ENCODE measurements at regions not wholly inside any gene's neighbourhood (a gene's known extent, or its start where the extent isn't known, plus 50 kb on each side); places are given as distances from the start of the nearest gene placed in this dataset.

DNA sequence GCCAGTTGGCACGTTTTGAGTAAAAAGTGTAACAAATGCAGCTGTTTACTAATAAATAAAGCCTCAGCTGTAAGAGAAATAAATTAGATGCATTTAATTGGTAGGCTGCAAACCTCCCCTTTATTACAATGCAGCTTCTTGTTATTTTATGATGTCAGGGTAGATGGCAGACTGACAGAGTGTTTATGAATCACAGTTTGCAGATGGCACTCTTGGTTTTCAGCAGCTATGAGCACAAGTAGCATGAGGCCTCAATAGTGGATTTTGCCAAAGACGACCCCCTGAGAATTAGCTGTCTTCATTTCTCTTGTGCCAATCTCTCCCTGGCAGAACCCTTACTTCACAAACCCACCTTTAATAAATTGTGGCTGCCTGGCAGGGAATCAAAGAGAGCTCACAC lies 161.2 kb upstream of the C1orf87 start:
- no peak for TF ChIP-seq ZNF292 (tag by site-specific recombination; IDR thresholded peaks at IDR 0.05; ENCODE audit: borderline replicate concordance, low read depth)
- TF ChIP-seq, protein P1, sequence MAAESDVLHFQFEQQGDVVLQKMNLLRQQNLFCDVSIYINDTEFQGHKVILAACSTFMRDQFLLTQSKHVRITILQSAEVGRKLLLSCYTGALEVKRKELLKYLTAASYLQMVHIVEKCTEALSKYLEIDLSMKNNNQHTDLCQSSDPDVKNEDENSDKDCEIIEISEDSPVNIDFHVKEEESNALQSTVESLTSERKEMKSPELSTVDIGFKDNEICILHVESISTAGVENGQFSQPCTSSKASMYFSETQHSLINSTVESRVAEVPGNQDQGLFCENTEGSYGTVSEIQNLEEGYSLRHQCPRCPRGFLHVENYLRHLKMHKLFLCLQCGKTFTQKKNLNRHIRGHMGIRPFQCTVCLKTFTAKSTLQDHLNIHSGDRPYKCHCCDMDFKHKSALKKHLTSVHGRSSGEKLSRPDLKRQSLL (tag by site-specific recombination; IDR thresholded peaks at IDR 0.05): no peak
- no peak for TF ChIP-seq ZNF830 (tag by site-specific recombination; IDR thresholded peaks at IDR 0.05; ENCODE audit: low read depth)
- TF ChIP-seq, protein P2, sequence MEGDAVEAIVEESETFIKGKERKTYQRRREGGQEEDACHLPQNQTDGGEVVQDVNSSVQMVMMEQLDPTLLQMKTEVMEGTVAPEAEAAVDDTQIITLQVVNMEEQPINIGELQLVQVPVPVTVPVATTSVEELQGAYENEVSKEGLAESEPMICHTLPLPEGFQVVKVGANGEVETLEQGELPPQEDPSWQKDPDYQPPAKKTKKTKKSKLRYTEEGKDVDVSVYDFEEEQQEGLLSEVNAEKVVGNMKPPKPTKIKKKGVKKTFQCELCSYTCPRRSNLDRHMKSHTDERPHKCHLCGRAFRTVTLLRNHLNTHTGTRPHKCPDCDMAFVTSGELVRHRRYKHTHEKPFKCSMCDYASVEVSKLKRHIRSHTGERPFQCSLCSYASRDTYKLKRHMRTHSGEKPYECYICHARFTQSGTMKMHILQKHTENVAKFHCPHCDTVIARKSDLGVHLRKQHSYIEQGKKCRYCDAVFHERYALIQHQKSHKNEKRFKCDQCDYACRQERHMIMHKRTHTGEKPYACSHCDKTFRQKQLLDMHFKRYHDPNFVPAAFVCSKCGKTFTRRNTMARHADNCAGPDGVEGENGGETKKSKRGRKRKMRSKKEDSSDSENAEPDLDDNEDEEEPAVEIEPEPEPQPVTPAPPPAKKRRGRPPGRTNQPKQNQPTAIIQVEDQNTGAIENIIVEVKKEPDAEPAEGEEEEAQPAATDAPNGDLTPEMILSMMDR (tag by site-specific recombination; IDR thresholded peaks at IDR 0.05): no peak
- TF ChIP-seq, protein P3, sequence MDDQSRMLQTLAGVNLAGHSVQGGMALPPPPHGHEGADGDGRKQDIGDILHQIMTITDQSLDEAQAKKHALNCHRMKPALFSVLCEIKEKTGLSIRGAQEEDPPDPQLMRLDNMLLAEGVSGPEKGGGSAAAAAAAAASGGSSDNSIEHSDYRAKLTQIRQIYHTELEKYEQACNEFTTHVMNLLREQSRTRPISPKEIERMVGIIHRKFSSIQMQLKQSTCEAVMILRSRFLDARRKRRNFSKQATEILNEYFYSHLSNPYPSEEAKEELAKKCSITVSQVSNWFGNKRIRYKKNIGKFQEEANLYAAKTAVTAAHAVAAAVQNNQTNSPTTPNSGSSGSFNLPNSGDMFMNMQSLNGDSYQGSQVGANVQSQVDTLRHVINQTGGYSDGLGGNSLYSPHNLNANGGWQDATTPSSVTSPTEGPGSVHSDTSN (CRISPR knock-in tag; IDR thresholded peaks at IDR 0.05): no peak
- TF ChIP-seq, protein P4, sequence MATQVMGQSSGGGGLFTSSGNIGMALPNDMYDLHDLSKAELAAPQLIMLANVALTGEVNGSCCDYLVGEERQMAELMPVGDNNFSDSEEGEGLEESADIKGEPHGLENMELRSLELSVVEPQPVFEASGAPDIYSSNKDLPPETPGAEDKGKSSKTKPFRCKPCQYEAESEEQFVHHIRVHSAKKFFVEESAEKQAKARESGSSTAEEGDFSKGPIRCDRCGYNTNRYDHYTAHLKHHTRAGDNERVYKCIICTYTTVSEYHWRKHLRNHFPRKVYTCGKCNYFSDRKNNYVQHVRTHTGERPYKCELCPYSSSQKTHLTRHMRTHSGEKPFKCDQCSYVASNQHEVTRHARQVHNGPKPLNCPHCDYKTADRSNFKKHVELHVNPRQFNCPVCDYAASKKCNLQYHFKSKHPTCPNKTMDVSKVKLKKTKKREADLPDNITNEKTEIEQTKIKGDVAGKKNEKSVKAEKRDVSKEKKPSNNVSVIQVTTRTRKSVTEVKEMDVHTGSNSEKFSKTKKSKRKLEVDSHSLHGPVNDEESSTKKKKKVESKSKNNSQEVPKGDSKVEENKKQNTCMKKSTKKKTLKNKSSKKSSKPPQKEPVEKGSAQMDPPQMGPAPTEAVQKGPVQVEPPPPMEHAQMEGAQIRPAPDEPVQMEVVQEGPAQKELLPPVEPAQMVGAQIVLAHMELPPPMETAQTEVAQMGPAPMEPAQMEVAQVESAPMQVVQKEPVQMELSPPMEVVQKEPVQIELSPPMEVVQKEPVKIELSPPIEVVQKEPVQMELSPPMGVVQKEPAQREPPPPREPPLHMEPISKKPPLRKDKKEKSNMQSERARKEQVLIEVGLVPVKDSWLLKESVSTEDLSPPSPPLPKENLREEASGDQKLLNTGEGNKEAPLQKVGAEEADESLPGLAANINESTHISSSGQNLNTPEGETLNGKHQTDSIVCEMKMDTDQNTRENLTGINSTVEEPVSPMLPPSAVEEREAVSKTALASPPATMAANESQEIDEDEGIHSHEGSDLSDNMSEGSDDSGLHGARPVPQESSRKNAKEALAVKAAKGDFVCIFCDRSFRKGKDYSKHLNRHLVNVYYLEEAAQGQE (tag by site-specific recombination; IDR thresholded peaks at IDR 0.05): no peak
- TF ChIP-seq ZNF785 (tag by site-specific recombination; IDR thresholded peaks at IDR 0.05): no peak
- no peak for TF ChIP-seq FEZF1 (tag by site-specific recombination; IDR thresholded peaks at IDR 0.05)

Data from HEK293 (cell line).